Transverse colon (tissue), 4 donors: ENCODE measurements at regions not wholly inside any gene's neighbourhood (a gene's known extent, or its start where the extent isn't known, plus 50 kb on each side); places are given as distances from the start of the nearest gene placed in this dataset.
"Not testable (repeated sequence)": the region's sequence is repeated elsewhere in the genome, so short reads cannot be mapped to it uniquely, and the experiment has no call there.

Experiments used
- DNase-seq: peaks from one replicate; pipeline ENCODE4 v3.0.0-alpha.2; 2019
- H3K27ac ChIP-seq, 4 donors: fragments of 200-600 bp; sonication (generic); 2 replicates each; pipeline ENCODE4 v1.5.1; 2016 to 2018; ENCODE audit warnings: inconsistent platforms in 4 of 4
- H3K27me3 ChIP-seq: fragments of 200-600 bp; sonication (generic); 2 replicates; pipeline ENCODE4 v1.5.1; 2017; ENCODE audit warnings: inconsistent platforms
- H3K36me3 ChIP-seq, 4 donors: fragments of 200-600 bp; sonication (generic); 2 replicates each; pipeline ENCODE4 v1.5.1; 2017 to 2019; ENCODE audit warnings: inconsistent platforms in 4 of 4
- H3K4me1 ChIP-seq, 4 donors: fragments of 200-600 bp; sonication (generic); 2 replicates each; pipeline ENCODE4 v1.5.1; 2017 to 2020; ENCODE audit warnings: inconsistent platforms in 4 of 4
- H3K4me3 ChIP-seq, 4 donors: fragments of 200-600 bp; sonication (generic); 1 replicate in 1 of 4; 2 replicates in 3 of 4; pipeline versions ENCODE4 v1.5.1 to v1.6.1; 2017 to 2019; ENCODE audit warnings: inconsistent platforms in 4 of 4
- H3K9me3 ChIP-seq, 2 donors: fragments of 200-600 bp; sonication (generic); 2 replicates each; pipeline ENCODE4 v1.5.1; 2017 to 2019; ENCODE audit warnings: inconsistent platforms in 2 of 2
- EP300 ChIP-seq: sonication (generic); formaldehyde crosslinking; IDR thresholded peaks from one replicate; pipeline ENCODE4 v1.6.1; 2017; ENCODE audit warnings: antibody characterized with exemption, low read depth
- POLR2A ChIP-seq: fragments of 450-650 bp; IDR thresholded peaks from one replicate; pipeline ENCODE4 v1.6.1; 2016; ENCODE audit warnings: antibody characterized with exemption, mild to moderate bottlenecking, moderate library complexity
- POLR2AphosphoS5 ChIP-seq, 3 donors: sonication (generic); formaldehyde crosslinking; IDR thresholded peaks; one replicate each; pipeline ENCODE4 v1.6.1; 2016; ENCODE audit warnings: antibody characterized with exemption in 3 of 3
- WGBS, 2 donors: methylation state at CpG; one replicate each; pipeline ENCODE4 v1.1.5; 2018; ENCODE audit warnings: low coverage in 1 of 2; 5-methylcytosine and 5-hydroxymethylcytosine counted together
- in situ Hi-C, 4 donors: fragments of 200-750 bp; cut with MboI; loops; one replicate each; pipeline versions ENCODE4 v1.15.0 to v1.15.1; 2017; ENCODE audit warnings: low sequenced_read_pairs in 3 of 4, low pct_ligation_motif_present in 1 of 4, low pct_unique_long_range_greater_than_20kb in 1 of 4
- intact Hi-C: fragments of 100-400 bp; cut with DNase I; formaldehyde crosslinking; loops from one replicate; pipeline ENCODE4 v1.15.1; 2023; ENCODE audit warnings: low total_unique reads
- TF ChIP-seq, protein P1 (sequence below), 5 experiments: fragments of 200-600 bp in 3 of 5; fragments of 450-650 bp in 2 of 5; sonication (generic) in 3 of 5; IDR thresholded peaks; 1 replicate in 2 of 5; 2 replicates in 3 of 5; pipeline ENCODE4 v1.5.1; 2016 to 2017; ENCODE audit warnings: antibody characterized with exemption in 5 of 5, inconsistent platforms in 3 of 5, mild to moderate bottlenecking in 2 of 5, moderate library complexity in 1 of 5

DNA sequence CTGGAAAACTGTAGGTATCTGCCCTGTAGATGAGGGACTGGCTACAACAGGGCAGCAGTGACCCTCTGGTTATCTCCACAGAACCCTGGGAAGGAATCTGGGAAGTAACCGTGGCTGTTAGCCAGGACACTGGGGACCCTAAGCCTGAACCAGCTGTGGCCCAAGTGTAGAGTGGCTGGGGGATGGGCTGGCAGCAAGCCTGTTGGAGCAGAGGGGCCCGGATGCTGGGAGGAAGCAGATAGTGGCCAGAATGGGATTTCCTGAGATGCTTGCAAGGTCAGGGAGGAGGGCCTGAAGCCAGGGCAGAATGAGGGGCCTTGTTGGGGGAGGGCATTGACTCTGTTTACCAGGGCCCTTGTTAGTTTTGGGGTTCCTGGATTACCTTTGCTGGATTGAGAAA lies 161.0 kb upstream of the EOLA2 start:
- intact Hi-C loops: no loop called here
- H3K4me3 ChIP-seq: no peak overlapping the region

DNA sequence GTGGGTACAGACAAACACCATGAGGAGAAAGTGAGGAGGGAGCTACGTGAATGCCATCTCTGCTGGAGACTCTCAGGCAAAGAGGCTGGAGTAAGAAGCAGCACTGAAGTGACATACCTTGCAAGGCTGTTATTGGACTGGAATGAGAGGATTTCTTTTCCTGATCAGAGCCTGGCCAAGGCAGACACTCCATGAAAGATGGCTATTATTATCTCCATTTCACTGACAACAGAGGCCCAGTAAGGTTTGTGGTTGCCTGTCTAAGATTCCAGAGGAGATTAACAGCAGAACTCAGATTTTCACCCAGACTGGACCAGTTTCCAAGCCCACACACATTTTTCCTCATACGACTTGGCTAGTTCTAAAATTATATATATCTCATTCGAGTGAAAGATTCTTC lies 162.0 kb upstream of the EOLA2 start:
- WGBS, 2 donors: 64% methylated on average over 3 of the region's 3 CpGs; no CpG with 5 or more reads in 1 of the 2 donors
- no peak overlapping the region for H3K4me3 ChIP-seq
- no peak for DNase-seq
- H3K27me3 ChIP-seq: no peaks in the 10 kb centered on the region
- TF ChIP-seq EP300 (no peak), POLR2AphosphoS5 (IDR thresholded peaks at IDR 0.05) (no peak), POLR2A (no peak)
- TF ChIP-seq, protein P1, sequence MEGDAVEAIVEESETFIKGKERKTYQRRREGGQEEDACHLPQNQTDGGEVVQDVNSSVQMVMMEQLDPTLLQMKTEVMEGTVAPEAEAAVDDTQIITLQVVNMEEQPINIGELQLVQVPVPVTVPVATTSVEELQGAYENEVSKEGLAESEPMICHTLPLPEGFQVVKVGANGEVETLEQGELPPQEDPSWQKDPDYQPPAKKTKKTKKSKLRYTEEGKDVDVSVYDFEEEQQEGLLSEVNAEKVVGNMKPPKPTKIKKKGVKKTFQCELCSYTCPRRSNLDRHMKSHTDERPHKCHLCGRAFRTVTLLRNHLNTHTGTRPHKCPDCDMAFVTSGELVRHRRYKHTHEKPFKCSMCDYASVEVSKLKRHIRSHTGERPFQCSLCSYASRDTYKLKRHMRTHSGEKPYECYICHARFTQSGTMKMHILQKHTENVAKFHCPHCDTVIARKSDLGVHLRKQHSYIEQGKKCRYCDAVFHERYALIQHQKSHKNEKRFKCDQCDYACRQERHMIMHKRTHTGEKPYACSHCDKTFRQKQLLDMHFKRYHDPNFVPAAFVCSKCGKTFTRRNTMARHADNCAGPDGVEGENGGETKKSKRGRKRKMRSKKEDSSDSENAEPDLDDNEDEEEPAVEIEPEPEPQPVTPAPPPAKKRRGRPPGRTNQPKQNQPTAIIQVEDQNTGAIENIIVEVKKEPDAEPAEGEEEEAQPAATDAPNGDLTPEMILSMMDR (IDR thresholded peaks at IDR 0.05): no peak
- in situ Hi-C loops (no loop called here), intact Hi-C loops (no loop called here)
- H3K9me3 ChIP-seq: no peaks in the 10 kb centered on the region
- no peak overlapping the region for H3K27ac ChIP-seq
- H3K36me3 ChIP-seq: no peaks in the 10 kb centered on the region
- no peaks in the 10 kb centered on the region for H3K4me1 ChIP-seq

More for the DNA sequence above, 161.0 kb upstream of the EOLA2 start:
- in situ Hi-C loops: no loop called here
- Histone ChIP-seq H3K27ac (no peak overlapping the region), H3K27me3 (no peaks in the 10 kb centered on the region), H3K36me3 (no peaks in the 10 kb centered on the region), H3K9me3 (no peaks in the 10 kb centered on the region), H3K4me1 (no peaks in the 10 kb centered on the region)
- 57% methylated on average over 2 of the region's 2 CpGs; no CpG with 5 or more reads in 1 of the 2 donors for WGBS, 2 donors
- no peak for TF ChIP-seq EP300
- TF ChIP-seq POLR2AphosphoS5 (IDR thresholded peaks at IDR 0.05): no peak
- TF ChIP-seq, protein P1 (IDR thresholded peaks at IDR 0.05): no peak
- no peak for TF ChIP-seq POLR2A
- no peak for DNase-seq

DNA sequence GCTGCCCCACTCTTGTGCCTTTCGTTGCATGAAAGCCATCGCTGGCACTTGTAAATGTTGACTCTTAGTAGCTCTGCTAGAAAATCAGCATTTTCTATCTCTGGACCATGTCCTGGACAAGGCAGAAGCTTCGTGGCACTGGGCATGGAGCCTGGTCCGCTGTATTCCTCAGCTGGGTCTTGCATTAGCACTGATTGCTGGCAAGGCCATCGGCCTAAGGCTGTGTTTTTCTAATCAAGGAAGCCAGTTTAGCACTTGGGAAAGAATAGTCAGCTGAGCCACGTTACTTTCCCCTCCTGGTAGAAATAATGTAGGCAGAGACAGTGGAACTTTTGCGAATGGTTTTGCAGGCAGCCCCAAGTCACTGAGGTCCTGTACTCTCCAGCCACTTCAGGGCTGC lies 180.2 kb upstream of the EOLA2 start:
- 75% methylated on average over 7 of the region's 7 CpGs; no CpG with 5 or more reads in 1 of the 2 donors for WGBS, 2 donors
- intact Hi-C loops (no loop called here), in situ Hi-C loops (no loop called here)
- Histone ChIP-seq H3K9me3 (no peaks in the 10 kb centered on the region), H3K36me3 (no peaks in the 10 kb centered on the region), H3K27ac (no peak overlapping the region), H3K4me1 (no peaks in the 10 kb centered on the region), H3K27me3 (no peaks in the 10 kb centered on the region), H3K4me3 (no peak overlapping the region)
- DNase-seq: no peak
- TF ChIP-seq POLR2A (no peak), POLR2AphosphoS5 (IDR thresholded peaks at IDR 0.05) (no peak), EP300 (no peak)
- TF ChIP-seq, protein P1 (IDR thresholded peaks at IDR 0.05): no peak

DNA sequence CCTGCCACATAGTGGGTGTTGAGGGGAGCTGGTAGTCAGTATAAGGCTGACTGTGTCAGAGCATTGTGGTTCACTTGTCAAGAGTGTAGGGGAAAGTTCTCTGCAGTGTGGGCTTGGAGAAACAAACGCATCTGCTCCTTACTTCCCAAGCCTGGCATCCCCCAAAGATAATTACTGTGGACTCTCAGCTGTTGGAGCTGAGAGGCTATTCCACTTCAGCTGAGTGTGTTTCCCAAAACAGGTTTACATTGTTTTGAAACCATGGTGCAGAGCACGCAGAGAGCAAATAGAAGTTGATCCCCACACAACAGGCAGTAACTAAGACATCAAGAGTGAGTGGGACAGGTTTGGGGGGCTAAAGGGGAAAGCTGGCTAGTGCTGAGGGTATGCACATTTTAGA lies 181.0 kb upstream of the EOLA2 start:
- H3K4me1 ChIP-seq: no peaks in the 10 kb centered on the region
- H3K4me3 ChIP-seq: no peak overlapping the region
- no peak overlapping the region for H3K27ac ChIP-seq
- no peaks in the 10 kb centered on the region for H3K27me3 ChIP-seq
- WGBS, 2 donors: 74% methylated on average over 2 of the region's 2 CpGs; no CpG with 5 or more reads in 1 of the 2 donors
- intact Hi-C loops (no loop called here), in situ Hi-C loops (no loop called here)
- TF ChIP-seq POLR2A (no peak), POLR2AphosphoS5 (IDR thresholded peaks at IDR 0.05) (no peak), EP300 (no peak)
- TF ChIP-seq, protein P1 (IDR thresholded peaks at IDR 0.05): no peak
- DNase-seq: no peak
- H3K36me3 ChIP-seq: no peaks in the 10 kb centered on the region
- no peaks in the 10 kb centered on the region for H3K9me3 ChIP-seq

DNA sequence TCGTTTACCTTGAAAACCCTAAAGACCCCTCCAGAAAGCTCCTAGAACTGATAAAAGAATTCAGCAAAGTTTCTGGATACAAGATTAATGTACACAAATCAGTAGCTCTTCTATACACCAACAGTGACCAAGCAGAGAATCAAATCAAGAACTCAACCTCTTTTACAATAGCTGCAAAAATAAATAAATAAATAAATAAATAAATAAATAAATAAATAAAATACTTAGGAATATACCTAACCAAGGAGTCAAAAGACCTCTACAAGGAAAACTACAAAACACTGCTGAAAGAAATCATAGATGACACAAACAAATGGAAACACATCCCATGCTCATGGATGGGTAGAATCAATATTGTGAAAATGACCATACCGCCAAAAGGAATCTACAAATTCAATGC lies 186.8 kb upstream of the EOLA2 start:
- H3K9me3 ChIP-seq, DNase-seq, H3K27ac ChIP-seq, in situ Hi-C loops, H3K27me3 ChIP-seq, H3K4me3 ChIP-seq, H3K36me3 ChIP-seq, intact Hi-C loops, H3K4me1 ChIP-seq: not testable (repeated sequence)
- 88 to 92% methylated on average over 1 to 2 of the region's 2 CpGs for WGBS, 2 donors
